Testis (tissue), 2 donors: ENCODE measurements at regions not wholly inside any gene's neighbourhood (a gene's known extent, or its start where the extent isn't known, plus 50 kb on each side); places are given as distances from the start of the nearest gene placed in this dataset.

Experiments used
- POLR2A ChIP-seq: fragments of 450-650 bp; IDR thresholded peaks from one replicate; pipeline ENCODE4 v1.6.1; 2017; ENCODE audit warnings: antibody characterized with exemption, mild to moderate bottlenecking, moderate library complexity
- TF ChIP-seq, protein P1 (sequence below), 3 experiments: fragments of 450-650 bp in 2 of 3; fragments of 200-600 bp in 1 of 3; sonication (generic) in 1 of 3; IDR thresholded peaks; one replicate each; pipeline ENCODE4 v1.5.1; 2016 to 2019; ENCODE audit warnings: antibody characterized with exemption in 3 of 3, mild to moderate bottlenecking in 2 of 3, moderate library complexity in 1 of 3

DNA sequence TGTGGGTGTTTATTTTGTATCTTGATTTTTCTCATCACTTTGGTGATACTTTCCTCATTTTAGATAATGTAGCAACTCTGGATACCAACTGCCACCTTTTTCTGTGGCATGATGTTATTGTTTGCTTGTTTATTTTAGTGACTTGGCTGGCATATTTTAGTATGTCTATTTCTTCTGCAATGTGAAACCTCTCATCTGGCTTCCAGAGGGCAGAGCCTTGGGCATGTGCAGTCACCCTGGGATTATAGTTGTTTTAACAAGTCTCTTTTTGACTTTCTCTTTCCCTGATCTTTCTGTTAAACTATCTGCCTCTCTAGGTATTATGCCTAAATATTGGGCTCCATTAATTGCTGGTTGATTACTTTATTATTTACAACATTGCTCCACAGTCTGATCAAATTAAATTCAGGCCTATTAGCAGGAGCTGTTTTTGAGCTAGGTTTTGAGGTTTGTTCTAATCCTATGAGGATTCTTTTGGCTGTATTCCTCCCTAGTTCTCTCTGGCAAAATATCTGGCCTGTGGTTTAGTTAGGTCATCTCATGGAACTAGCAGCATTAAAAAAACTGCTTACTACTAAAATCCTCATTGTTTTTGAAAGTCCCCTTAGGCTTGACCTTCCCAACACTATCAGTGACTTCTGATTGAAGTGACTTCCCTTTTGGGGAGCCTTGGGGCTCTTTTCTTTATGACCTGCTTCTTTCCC, 86.4 kb upstream of the FAM78B start:
- TF ChIP-seq, protein P1, sequence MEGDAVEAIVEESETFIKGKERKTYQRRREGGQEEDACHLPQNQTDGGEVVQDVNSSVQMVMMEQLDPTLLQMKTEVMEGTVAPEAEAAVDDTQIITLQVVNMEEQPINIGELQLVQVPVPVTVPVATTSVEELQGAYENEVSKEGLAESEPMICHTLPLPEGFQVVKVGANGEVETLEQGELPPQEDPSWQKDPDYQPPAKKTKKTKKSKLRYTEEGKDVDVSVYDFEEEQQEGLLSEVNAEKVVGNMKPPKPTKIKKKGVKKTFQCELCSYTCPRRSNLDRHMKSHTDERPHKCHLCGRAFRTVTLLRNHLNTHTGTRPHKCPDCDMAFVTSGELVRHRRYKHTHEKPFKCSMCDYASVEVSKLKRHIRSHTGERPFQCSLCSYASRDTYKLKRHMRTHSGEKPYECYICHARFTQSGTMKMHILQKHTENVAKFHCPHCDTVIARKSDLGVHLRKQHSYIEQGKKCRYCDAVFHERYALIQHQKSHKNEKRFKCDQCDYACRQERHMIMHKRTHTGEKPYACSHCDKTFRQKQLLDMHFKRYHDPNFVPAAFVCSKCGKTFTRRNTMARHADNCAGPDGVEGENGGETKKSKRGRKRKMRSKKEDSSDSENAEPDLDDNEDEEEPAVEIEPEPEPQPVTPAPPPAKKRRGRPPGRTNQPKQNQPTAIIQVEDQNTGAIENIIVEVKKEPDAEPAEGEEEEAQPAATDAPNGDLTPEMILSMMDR (IDR thresholded peaks at IDR 0.05) = no peak
- TF ChIP-seq POLR2A = no peak
